LNCaP clone FGC (cell line): ENCODE measurements at regions not wholly inside any gene's neighbourhood (a gene's known extent, or its start where the extent isn't known, plus 50 kb on each side); places are given as distances from the start of the nearest gene placed in this dataset.
A peak's percentile ranks its signal among the peaks of the same experiment; 100 is the strongest.

Experiments used
- DNase-seq: peaks from one replicate; pipeline ENCODE4 v3.0.0-alpha.2; 2011; ENCODE audit warnings: low read depth
- H3K4me3 ChIP-seq: 2 replicates; pipeline ENCODE4 v1.5.1; 2011; ENCODE audit warnings: mild to moderate bottlenecking, low read depth, low read length, control low read depth
- TF ChIP-seq, protein P1 (sequence below): IDR thresholded peaks from 2 replicates; pipeline ENCODE4 v1.5.1; 2012; ENCODE audit warnings: mild to moderate bottlenecking; ENCODE audit not compliant: control insufficient read depth, insufficient read depth; ENCODE audit errors: extremely low read depth

DNA sequence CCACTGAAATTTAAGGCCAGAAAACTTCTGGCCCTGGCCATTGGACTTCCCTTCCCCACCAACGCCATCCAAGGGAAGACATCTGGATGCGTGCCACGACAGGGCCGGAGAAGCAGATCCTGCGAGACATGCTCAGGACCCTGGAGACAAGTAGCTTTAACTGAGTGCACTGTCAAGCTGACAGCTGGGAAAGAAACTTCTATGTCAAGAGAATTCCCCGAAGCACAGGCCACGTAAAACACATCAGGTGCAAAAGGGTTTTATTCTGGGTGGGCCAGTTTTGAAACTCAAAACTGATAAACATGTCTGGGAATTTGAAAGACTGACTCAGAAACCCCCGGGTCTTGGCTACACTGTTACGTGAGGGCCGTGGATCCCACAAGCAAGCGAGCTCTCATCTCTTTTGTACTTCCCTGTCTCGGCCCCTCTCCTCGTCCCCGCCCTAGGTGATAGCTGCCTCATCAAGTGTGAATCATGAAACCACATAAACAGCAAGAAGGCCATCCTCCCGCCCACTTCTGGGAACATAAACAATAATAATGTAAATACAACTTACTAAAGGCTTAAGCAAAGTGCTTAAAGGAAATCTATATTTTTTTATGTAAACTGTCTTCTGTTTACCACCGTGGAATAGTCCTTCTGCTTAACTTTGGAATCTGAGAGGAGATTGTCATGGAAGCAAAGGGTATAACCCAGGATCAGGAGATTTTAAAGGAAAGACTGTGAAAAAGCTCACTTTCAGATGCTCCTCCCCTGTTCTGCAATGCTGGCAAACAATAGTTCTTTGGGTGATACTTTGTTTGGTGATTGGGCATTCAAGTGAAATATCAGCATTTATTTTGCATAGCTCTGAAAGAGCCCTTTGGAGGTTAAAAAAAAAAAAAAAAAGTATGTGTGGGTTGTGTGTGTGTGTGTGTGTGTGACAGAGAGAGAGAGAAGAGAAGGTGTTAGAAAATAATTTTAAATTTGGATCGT, 406.0 kb upstream of the MAF start:
- H3K4me3 ChIP-seq, result no peak overlapping the region
- TF ChIP-seq, protein P1, sequence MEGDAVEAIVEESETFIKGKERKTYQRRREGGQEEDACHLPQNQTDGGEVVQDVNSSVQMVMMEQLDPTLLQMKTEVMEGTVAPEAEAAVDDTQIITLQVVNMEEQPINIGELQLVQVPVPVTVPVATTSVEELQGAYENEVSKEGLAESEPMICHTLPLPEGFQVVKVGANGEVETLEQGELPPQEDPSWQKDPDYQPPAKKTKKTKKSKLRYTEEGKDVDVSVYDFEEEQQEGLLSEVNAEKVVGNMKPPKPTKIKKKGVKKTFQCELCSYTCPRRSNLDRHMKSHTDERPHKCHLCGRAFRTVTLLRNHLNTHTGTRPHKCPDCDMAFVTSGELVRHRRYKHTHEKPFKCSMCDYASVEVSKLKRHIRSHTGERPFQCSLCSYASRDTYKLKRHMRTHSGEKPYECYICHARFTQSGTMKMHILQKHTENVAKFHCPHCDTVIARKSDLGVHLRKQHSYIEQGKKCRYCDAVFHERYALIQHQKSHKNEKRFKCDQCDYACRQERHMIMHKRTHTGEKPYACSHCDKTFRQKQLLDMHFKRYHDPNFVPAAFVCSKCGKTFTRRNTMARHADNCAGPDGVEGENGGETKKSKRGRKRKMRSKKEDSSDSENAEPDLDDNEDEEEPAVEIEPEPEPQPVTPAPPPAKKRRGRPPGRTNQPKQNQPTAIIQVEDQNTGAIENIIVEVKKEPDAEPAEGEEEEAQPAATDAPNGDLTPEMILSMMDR, result no peak

DNA sequence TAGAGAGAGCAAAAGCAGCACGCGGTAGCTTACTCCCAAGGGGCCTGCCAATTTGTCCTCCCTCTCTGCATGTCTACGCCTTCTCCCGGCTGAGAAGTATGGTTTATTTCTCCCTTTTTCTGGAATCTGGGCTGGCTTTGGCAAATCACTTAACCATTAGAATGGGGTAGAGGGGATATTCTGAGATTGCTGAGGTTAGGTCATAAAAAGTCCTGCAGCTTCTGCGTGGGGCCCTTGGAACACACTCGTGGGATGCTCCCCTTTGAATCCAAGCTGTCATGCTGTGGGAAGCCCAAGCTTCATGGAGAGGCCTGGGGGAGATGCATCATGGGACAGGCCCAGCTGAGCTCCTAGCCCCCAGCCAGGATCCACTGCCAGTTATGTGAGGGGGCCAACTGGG, 403.6 kb upstream of the MAF start:
- TF ChIP-seq, protein P1, result no peak
- no peak overlapping the region for H3K4me3 ChIP-seq
- no peak for DNase-seq

More for the DNA sequence above, 406.0 kb upstream of the MAF start:
- no peak for DNase-seq

DNA sequence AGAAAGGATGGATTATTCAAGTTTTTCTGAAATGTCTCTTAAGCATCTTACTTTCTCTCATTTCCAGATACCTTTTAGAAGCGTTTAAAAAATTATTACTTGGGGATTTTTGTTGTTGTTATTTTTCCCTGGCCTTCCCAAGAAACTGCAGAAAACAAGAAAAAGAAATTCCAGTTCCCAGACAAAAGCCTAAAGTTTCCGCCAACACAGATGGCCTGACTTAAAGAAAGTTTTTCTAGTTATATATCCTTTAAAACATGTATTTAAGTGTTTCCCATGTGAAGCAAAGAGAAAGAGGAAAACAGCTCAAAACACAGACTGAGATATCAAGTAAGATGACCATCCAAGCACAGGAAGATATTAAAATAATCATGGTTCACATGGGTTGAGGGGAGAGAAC, 401.7 kb upstream of the MAF start:
- DNase-seq, result no peak
- TF ChIP-seq, protein P1, result no peak
- no peak overlapping the region for H3K4me3 ChIP-seq

GRCh38 chr16:79998143-79998542, 397.6 kb upstream of the MAF start:
- TF ChIP-seq, protein P1, result no peak
- H3K4me3 ChIP-seq, result no peak overlapping the region
- DNase-seq, result no peak

- H3K4me3 ChIP-seq, result no peak overlapping the region
- TF ChIP-seq, protein P1, result peak; percentile 46
- DNase-seq, result no peak
These were observed 396.7 kb upstream of the MAF start for GRCh38 chr16:79997257-79997656.

DNA sequence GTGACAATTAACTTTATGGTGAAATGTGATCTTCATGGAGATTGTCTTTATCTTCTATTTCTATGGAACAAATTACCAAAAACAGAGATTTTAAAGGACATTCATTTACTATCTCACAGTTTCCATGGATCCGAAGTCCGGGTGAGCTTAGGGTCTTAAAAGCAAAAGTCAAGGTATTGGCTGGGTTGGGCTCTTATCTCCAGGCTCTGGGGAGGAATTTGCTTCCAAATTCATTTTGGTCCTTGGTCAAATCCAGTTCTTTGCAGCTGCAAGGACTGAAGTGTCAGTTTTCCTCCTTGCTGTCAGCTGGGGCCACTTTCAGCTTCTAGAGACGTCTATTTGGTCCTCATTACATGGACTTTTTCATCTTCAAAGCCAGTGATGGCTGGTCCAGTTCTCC, 395.8 kb upstream of the MAF start:
- no peak overlapping the region for H3K4me3 ChIP-seq
- DNase-seq, result no peak
- TF ChIP-seq, protein P1, result no peak

DNA sequence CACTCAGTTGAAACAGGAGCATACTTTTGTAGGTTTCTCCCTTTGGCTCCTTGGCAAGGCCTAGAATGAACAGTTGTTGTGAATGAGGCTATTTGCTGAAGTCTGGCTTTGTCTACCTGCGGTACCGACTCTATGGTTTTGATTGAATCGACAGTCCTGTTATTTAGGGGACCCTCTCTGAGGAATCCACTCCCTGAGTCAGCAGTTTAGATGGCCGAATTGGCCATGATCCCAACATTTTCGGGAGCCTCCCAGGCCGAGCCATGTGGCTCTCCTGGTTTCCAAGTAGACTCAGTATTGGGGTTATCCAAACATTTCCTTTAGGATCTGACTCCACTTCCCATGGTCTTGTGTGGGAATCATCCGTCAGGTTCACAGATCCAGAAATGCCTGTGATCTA, 394.8 kb upstream of the MAF start:
- TF ChIP-seq, protein P1, result no peak
- no peak overlapping the region for H3K4me3 ChIP-seq
- DNase-seq, result no peak
